HepG2 (cell line): ENCODE measurements at regions not wholly inside any gene's neighbourhood (a gene's known extent, or its start where the extent isn't known, plus 50 kb on each side); places are given as distances from the start of the nearest gene placed in this dataset.

Experiments used
- ATAC-seq: fragments of 200-7000 bp; cut with Tn5 transposase; 3 replicates; pipeline ENCODE4 v1.9.1; 2020; ENCODE audit warnings: mild to moderate bottlenecking, moderate library complexity
- BruUV-seq: library from RNA; stranded (reverse); fragments of 400-500 nt; replicated peaks from 2 replicates; lab custom pipeline; 2021; lab: Mats Ljungman, UMichigan
- CTCF ChIA-PET: fragments of 300-600 bp; formaldehyde crosslinking; extraction: SDS; loops from one replicate; lab custom pipeline; 2021; ENCODE audit warnings: low total read pairs, inconsistent platforms, low intra/inter-chr PET ratio; lab: Yijun Ruan, JAX
- POLR2A ChIA-PET: fragments of 350-600 bp; sonication (Branson Sonifier 250); formaldehyde crosslinking; loops from one replicate; lab custom pipeline; 2020; ENCODE audit warnings: antibody characterized with exemption, inconsistent platforms; lab: Yijun Ruan, JAX
- DNase-seq: peaks from one replicate; pipeline ENCODE4 v3.0.0-alpha.2; 2015; ENCODE audit warnings: low spot score
- FAIRE-seq: peaks from 3 replicates; lab custom pipeline; 2011; peaks lifted over from hg19 to GRCh38; lab: Jason Lieb, UNC
- H2AFZ ChIP-seq: one replicate; pipeline ENCODE4 v1.6.1; 2011; ENCODE audit warnings: low read length, inconsistent platforms
- H3K27ac ChIP-seq: fragments of 300-600 bp; 3 replicates; pipeline ENCODE4 v1.8.0; 2011; ENCODE audit warnings: mixed run types, mild to moderate bottlenecking, mixed read lengths, low read length, inconsistent platforms; ENCODE audit not compliant: insufficient read depth; ENCODE audit errors: extremely low read length
- H3K27me3 ChIP-seq, 2 experiments: fragments of 200-600 bp in 1 of 2; 2 replicates in 1 of 2; 3 replicates in 1 of 2; pipeline versions ENCODE4 v1.6.0 to v1.8.0; 2011; ENCODE audit warnings: low read length in 2 of 2, mild to moderate bottlenecking in 2 of 2, moderate library complexity in 2 of 2, inconsistent platforms in 1 of 2; ENCODE audit not compliant: insufficient read depth in 2 of 2, control insufficient read depth in 1 of 2
- H3K36me3 ChIP-seq, 2 experiments: fragments of 200-600 bp in 1 of 2; replicated peaks in 1 of 2; 2 replicates in 1 of 2; 3 replicates in 1 of 2; pipeline versions ENCODE4 v1.5.1 to v1.8.0; 2011; ENCODE audit warnings: low read length in 2 of 2, inconsistent platforms in 1 of 2; ENCODE audit not compliant: insufficient read depth in 2 of 2, control insufficient read depth in 1 of 2
- H3K4me1 ChIP-seq: 2 replicates; pipeline ENCODE4 v1.5.1; 2012; ENCODE audit warnings: low read length, inconsistent platforms; ENCODE audit not compliant: insufficient read depth
- H3K4me2 ChIP-seq: 2 replicates; pipeline ENCODE4 v1.6.0; 2011; ENCODE audit warnings: low read depth, low read length, inconsistent platforms
- H3K4me3 ChIP-seq, 3 experiments: fragments of 200-600 bp in 1 of 3; sonication (generic), shearing (Covaris generic) in 1 of 3; replicated peaks in 1 of 3; 2 replicates each; pipeline ENCODE4 v1.5.1; 2011 to 2016; ENCODE audit warnings: low read length in 3 of 3, inconsistent platforms in 2 of 3, low read depth in 2 of 3, mild to moderate bottlenecking in 2 of 3, control low read depth in 1 of 3, mixed read lengths in 1 of 3; ENCODE audit not compliant: insufficient read depth in 1 of 3
- H3K79me2 ChIP-seq: one replicate; pipeline ENCODE4 v1.6.1; 2011; ENCODE audit warnings: low read length, inconsistent platforms; ENCODE audit not compliant: insufficient read depth
- H3K9ac ChIP-seq: 2 replicates; pipeline ENCODE4 v1.6.0; 2011; ENCODE audit warnings: mild to moderate bottlenecking, low read depth, low read length, inconsistent platforms; ENCODE audit not compliant: insufficient read depth
- H3K9me3 ChIP-seq: 2 replicates; pipeline ENCODE4 v1.5.1; 2012; ENCODE audit warnings: mild to moderate bottlenecking, low read length
- H4K20me1 ChIP-seq: 2 replicates; pipeline ENCODE4 v1.6.0; 2011; ENCODE audit warnings: inconsistent platforms, mild to moderate bottlenecking, low read length, moderate library complexity; ENCODE audit not compliant: insufficient read depth
- SATB2 ChIP-seq: sonication (generic); formaldehyde crosslinking; IDR thresholded peaks from 2 replicates; pipeline ENCODE4 v1.5.0; 2020; ENCODE audit warnings: missing genetic modification reagents
- SRSF1 ChIP-seq: fragments of 200-400 bp; formaldehyde crosslinking; optimal IDR thresholded peaks from 2 replicates; pipeline ENCODE3; 2017; ENCODE audit warnings: mild to moderate bottlenecking, low read depth, low read length, moderate library complexity
- ZNF557 ChIP-seq: sonication (generic); formaldehyde crosslinking; IDR thresholded peaks from 2 replicates; pipeline ENCODE4 v1.4.0; 2020; ENCODE audit warnings: missing genetic modification reagents
- WGBS: methylation state at CpG from one replicate; pipeline ENCODE4 v1.1.6; 2017; ENCODE audit warnings: low lambda C conversion rate; 5-methylcytosine and 5-hydroxymethylcytosine counted together
- in situ Hi-C: cut with HindIII; loops from 2 replicates; pipeline ENCODE4 v1.10.0; 2017; ENCODE audit warnings: low pct_unique_long_range_greater_than_20kb; ENCODE audit not compliant: extremely low pct_ligation_motif_present
- intact Hi-C: fragments of 100-400 bp; cut with micrococcal nuclease; formaldehyde crosslinking; loops from one replicate; pipeline ENCODE4 v1.10.0; 2022; ENCODE audit not compliant: unreplicated experiment
- TF ChIP-seq, protein P1 (sequence below), 2 experiments: fragments of 450-650 bp in 1 of 2; sonication (generic) in 1 of 2; formaldehyde crosslinking in 1 of 2; IDR thresholded peaks; 2 replicates each; pipeline versions ENCODE4 v1.6.1 to v1.8.0; 2016 to 2022; ENCODE audit warnings: antibody characterized with exemption in 1 of 2, mild to moderate bottlenecking in 1 of 2, missing genetic modification reagents in 1 of 2

DNA sequence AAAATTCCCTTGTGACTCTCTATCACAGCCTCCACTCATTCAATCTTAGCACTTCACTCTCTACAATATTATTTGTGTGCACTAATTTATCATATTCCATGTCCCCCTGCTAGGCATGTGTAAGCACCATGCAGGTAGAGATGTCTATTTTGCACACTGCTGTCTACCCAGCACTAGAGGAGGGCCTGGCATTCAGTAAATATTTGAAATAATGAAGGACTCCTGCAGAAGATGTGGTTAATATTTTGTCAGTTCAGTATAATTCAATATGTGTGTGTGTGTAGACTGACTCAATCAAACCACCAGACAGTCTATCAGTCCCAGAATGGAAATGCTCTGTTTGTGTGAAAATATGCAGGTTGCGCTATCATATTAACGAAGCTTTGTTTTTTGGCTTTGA is 313.6 kb upstream of the CDH6 start:
- ChIA-PET CTCF (no interaction called here), POLR2A (no interaction called here)
- Histone ChIP-seq H4K20me1 (no peaks in the 10 kb centered on the region), H3K27me3 (no peaks in the 10 kb centered on the region), H3K9me3 (peaks cover 4% of the 10 kb centered on the region; the same call in 1 of the 2 replicates), H3K27ac (no peak overlapping the region), H3K4me3 (no peak overlapping the region), H3K9ac (no peak overlapping the region), H2AFZ (no peak overlapping the region), H3K79me2 (no peaks in the 10 kb centered on the region), H3K4me1 (no peaks in the 10 kb centered on the region), H3K36me3 (no peaks in the 10 kb centered on the region), H3K4me2 (no peak overlapping the region)
- 56% methylated on average over 2 of the region's 2 CpGs for WGBS
- in situ Hi-C loops (no loop called here), intact Hi-C loops (no loop called here)
- DNase-seq (no peak), FAIRE-seq (no peak), ATAC-seq (no peak)
- TF ChIP-seq SATB2 (CRISPR knock-in tag) (no peak), ZNF557 (CRISPR knock-in tag) (no peak), SRSF1 (no peak)
- TF ChIP-seq, protein P1, sequence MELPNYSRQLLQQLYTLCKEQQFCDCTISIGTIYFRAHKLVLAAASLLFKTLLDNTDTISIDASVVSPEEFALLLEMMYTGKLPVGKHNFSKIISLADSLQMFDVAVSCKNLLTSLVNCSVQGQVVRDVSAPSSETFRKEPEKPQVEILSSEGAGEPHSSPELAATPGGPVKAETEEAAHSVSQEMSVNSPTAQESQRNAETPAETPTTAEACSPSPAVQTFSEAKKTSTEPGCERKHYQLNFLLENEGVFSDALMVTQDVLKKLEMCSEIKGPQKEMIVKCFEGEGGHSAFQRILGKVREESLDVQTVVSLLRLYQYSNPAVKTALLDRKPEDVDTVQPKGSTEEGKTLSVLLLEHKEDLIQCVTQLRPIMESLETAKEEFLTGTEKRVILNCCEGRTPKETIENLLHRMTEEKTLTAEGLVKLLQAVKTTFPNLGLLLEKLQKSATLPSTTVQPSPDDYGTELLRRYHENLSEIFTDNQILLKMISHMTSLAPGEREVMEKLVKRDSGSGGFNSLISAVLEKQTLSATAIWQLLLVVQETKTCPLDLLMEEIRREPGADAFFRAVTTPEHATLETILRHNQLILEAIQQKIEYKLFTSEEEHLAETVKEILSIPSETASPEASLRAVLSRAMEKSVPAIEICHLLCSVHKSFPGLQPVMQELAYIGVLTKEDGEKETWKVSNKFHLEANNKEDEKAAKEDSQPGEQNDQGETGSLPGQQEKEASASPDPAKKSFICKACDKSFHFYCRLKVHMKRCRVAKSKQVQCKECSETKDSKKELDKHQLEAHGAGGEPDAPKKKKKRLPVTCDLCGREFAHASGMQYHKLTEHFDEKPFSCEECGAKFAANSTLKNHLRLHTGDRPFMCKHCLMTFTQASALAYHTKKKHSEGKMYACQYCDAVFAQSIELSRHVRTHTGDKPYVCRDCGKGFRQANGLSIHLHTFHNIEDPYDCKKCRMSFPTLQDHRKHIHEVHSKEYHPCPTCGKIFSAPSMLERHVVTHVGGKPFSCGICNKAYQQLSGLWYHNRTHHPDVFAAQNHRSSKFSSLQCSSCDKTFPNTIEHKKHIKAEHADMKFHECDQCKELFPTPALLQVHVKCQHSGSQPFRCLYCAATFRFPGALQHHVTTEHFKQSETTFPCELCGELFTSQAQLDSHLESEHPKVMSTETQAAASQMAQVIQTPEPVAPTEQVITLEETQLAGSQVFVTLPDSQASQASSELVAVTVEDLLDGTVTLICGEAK (IDR thresholded peaks at IDR 0.05) = no peak
- TF ChIP-seq, protein P1 (CRISPR knock-in tag; IDR thresholded peaks at IDR 0.05) = no peak
- BruUV-seq = no TSS peak
